ENCODE measurements at regions not wholly inside any gene's neighbourhood (a gene's known extent, or its start where the extent isn't known, plus 50 kb on each side); places are given as distances from the start of the nearest gene placed in this dataset.

DNA sequence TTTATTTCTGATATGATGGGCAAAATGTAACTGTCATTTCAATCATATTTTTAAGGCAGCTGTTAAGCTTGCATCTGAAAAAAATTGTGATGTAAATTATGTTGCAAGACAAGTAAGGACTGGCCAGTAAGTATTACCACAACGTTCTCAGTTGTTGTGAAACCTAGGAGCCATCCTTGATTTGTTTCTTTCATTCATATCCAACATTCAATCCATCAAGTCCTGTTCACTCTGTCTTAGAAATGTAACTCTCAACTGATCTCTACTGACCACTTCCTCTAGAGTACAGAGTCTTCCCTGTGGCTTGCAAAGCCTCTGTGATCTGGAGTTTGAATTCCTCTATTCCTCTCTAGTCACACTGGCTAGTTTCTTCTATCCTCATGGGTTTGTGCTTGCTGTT, 161.4 kb upstream of the MAD2L1 start:
- intact Hi-C loops (cut with micrococcal nuclease; ENCODE audit: unreplicated experiment) (no loop called here), in situ Hi-C loops (cut with HindIII; ENCODE audit: extremely low pct_ligation_motif_present, low pct_unique_long_range_greater_than_20kb) (no loop called here)
- TF ChIP-seq CEBPB (IDR thresholded peaks at IDR 0.05; ENCODE audit: borderline replicate concordance, low read depth, low read length): 0 out of 2 replicates have a peak, but pooled peaks have one; percentile 2
- TF ChIP-seq ZBTB14 (CRISPR knock-in tag; IDR thresholded peaks at IDR 0.05): no peak
- POLR2A ChIA-PET: no interaction called here
- H3K4me1 ChIP-seq (ENCODE audit: insufficient read depth, low read length): no peaks in the 10 kb centered on the region
- 0% methylated on average over 1 of the region's 1 CpG for WGBS (ENCODE audit: low lambda C conversion rate)
- H3K27me3 ChIP-seq (ENCODE audit: control insufficient read depth in 1 of 2, insufficient read depth in 2 of 2, low read length in 2 of 2): no peaks in the 10 kb centered on the region
- H3K36me3 ChIP-seq (replicated peaks in 1 of 2; ENCODE audit: control insufficient read depth in 1 of 2, insufficient read depth in 2 of 2, low read length in 2 of 2): no peaks in the 10 kb centered on the region
- no peaks in the 10 kb centered on the region for H3K79me2 ChIP-seq (ENCODE audit: insufficient read depth, low read length)
- no peak overlapping the region for H3K27ac ChIP-seq (ENCODE audit: extremely low read length, insufficient read depth, low read length)
- no peaks in the 10 kb centered on the region for H4K20me1 ChIP-seq (ENCODE audit: insufficient read depth, low read length)
- no peak overlapping the region for H2AFZ ChIP-seq (ENCODE audit: low read length)
- DNase-seq (ENCODE audit: low spot score) (no peak), FAIRE-seq (no peak), ATAC-seq (no peak)
- H3K4me2 ChIP-seq (ENCODE audit: low read depth, low read length): no peak overlapping the region
- no peaks in the 10 kb centered on the region for H3K9me3 ChIP-seq (ENCODE audit: low read length)
- BruUV-seq (replicated peaks): no TSS peak
- H3K9ac ChIP-seq (ENCODE audit: insufficient read depth, low read depth, low read length): no peak overlapping the region
- H3K4me3 ChIP-seq (replicated peaks in 1 of 3; ENCODE audit: insufficient read depth in 1 of 3, low read depth in 2 of 3, low read length in 3 of 3): no peak overlapping the region
- CTCF ChIA-PET (ENCODE audit: low intra/inter-chr PET ratio, low total read pairs): no interaction called here

DNA sequence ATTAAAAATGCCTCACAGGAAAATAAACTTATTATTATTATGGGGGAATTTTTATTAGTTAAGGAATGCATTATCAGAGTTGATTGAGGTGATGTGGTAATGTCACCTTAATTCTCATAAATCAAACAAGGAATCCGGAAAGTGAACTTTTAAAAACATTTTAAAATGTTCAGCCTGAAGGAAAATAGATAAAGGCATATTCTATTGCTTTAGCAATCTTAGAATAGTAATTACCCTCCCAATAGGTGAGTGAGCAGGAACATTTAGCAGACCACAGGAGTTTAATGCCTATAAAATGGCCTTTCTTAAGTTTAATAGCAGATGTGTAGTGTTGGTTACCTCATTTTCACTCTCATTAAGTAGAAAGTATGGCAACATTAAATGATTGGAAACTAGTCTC, 160.9 kb upstream of the MAD2L1 start:
- in situ Hi-C loops (cut with HindIII; ENCODE audit: extremely low pct_ligation_motif_present, low pct_unique_long_range_greater_than_20kb) (no loop called here), intact Hi-C loops (cut with micrococcal nuclease; ENCODE audit: unreplicated experiment) (no loop called here)
- BruUV-seq (replicated peaks): no TSS peak
- no peaks in the 10 kb centered on the region for H3K79me2 ChIP-seq (ENCODE audit: insufficient read depth, low read length)
- DNase-seq (ENCODE audit: low spot score) (no peak), FAIRE-seq (no peak), ATAC-seq (no peak)
- H3K4me3 ChIP-seq (replicated peaks in 1 of 3; ENCODE audit: insufficient read depth in 1 of 3, low read depth in 2 of 3, low read length in 3 of 3): no peak overlapping the region
- no peak overlapping the region for H3K9ac ChIP-seq (ENCODE audit: insufficient read depth, low read depth, low read length)
- ChIA-PET POLR2A (no interaction called here), CTCF (ENCODE audit: low intra/inter-chr PET ratio, low total read pairs) (no interaction called here)
- TF ChIP-seq ATF5 (CRISPR knock-in tag; IDR thresholded peaks at IDR 0.05; ENCODE audit: low read depth): no peak
- TF ChIP-seq FOXA1 (IDR thresholded peaks at IDR 0.05): no peak
- no peak for TF ChIP-seq FOXA1 (CRISPR knock-in tag; IDR thresholded peaks at IDR 0.05)
- TF ChIP-seq JUN (CRISPR knock-in tag; IDR thresholded peaks at IDR 0.05): no peak
- no peak for TF ChIP-seq ZNF18 (CRISPR knock-in tag; IDR thresholded peaks at IDR 0.05; ENCODE audit: insufficient replicate concordance)
- TF ChIP-seq ZNF317 (CRISPR knock-in tag; IDR thresholded peaks at IDR 0.05): no peak
- TF ChIP-seq ZBTB43 (CRISPR knock-in tag; conservative IDR thresholded peaks at IDR 0.05): no peak
- no peak for TF ChIP-seq CENPT (CRISPR knock-in tag; IDR thresholded peaks at IDR 0.05; ENCODE audit: low read depth)
- no peak for TF ChIP-seq ZNF563 (CRISPR knock-in tag; IDR thresholded peaks at IDR 0.05)
- H3K36me3 ChIP-seq (replicated peaks in 1 of 2; ENCODE audit: control insufficient read depth in 1 of 2, insufficient read depth in 2 of 2, low read length in 2 of 2): no peaks in the 10 kb centered on the region
- H3K27ac ChIP-seq (ENCODE audit: extremely low read length, insufficient read depth, low read length): no peak overlapping the region
- WGBS (ENCODE audit: low lambda C conversion rate): 31% methylated on average over 1 of the region's 1 CpG
- no peaks in the 10 kb centered on the region for H4K20me1 ChIP-seq (ENCODE audit: insufficient read depth, low read length)
- H3K9me3 ChIP-seq (ENCODE audit: low read length): no peaks in the 10 kb centered on the region
- no peaks in the 10 kb centered on the region for H3K27me3 ChIP-seq (ENCODE audit: control insufficient read depth in 1 of 2, insufficient read depth in 2 of 2, low read length in 2 of 2)
- H3K4me2 ChIP-seq (ENCODE audit: low read depth, low read length): no peak overlapping the region
- no peaks in the 10 kb centered on the region for H3K4me1 ChIP-seq (ENCODE audit: insufficient read depth, low read length)
- no peak overlapping the region for H2AFZ ChIP-seq (ENCODE audit: low read length)

All from HepG2 (cell line).